ENCODE measurements at regions not wholly inside any gene's neighbourhood (a gene's known extent, or its start where the extent isn't known, plus 50 kb on each side); places are given as distances from the start of the nearest gene placed in this dataset.

- no peak for DNase-seq (ENCODE audit: low read depth in 2 of 3, low spot score in 1 of 3)
Observed at GRCh38 chr2:133936601-133937000, 317.3 kb upstream of the MGAT5 start.

GRCh38 chr2:133937669-133938068 lies 316.2 kb upstream of the MGAT5 start:
- DNase-seq (ENCODE audit: low read depth in 2 of 3, low spot score in 1 of 3), result no peak

- DNase-seq (ENCODE audit: low read depth in 2 of 3, low spot score in 1 of 3), result no peak
Observed at GRCh38 chr2:133940134-133940533, 313.7 kb upstream of the MGAT5 start.

GRCh38 chr2:133941666-133942065 lies 312.2 kb upstream of the MGAT5 start:
- DNase-seq (ENCODE audit: low read depth in 2 of 3, low spot score in 1 of 3), result no peak

GRCh38 chr2:133942398-133942797 lies 311.5 kb upstream of the MGAT5 start:
- DNase-seq (ENCODE audit: low read depth in 2 of 3, low spot score in 1 of 3), result no peak

- DNase-seq (ENCODE audit: low read depth in 2 of 3, low spot score in 1 of 3), result no peak
Observed at GRCh38 chr2:133943108-133943507, 310.8 kb upstream of the MGAT5 start.

- no peak for DNase-seq (ENCODE audit: low read depth in 2 of 3, low spot score in 1 of 3)
Observed at GRCh38 chr2:133945089-133945488, 308.8 kb upstream of the MGAT5 start.

GRCh38 chr2:133947057-133947456 lies 306.8 kb upstream of the MGAT5 start:
- no peak for DNase-seq (ENCODE audit: low read depth in 2 of 3, low spot score in 1 of 3)

GRCh38 chr2:133948610-133949290 lies 305.1 kb upstream of the MGAT5 start:
- no peak for DNase-seq (ENCODE audit: low read depth in 2 of 3, low spot score in 1 of 3)

- DNase-seq (ENCODE audit: low read depth in 2 of 3, low spot score in 1 of 3), result no peak
Observed at GRCh38 chr2:133949595-133949994, 304.3 kb upstream of the MGAT5 start.

GRCh38 chr2:133951209-133951608 lies 302.7 kb upstream of the MGAT5 start:
- no peak for DNase-seq (ENCODE audit: low read depth in 2 of 3, low spot score in 1 of 3)

GRCh38 chr2:133952420-133952819 lies 301.5 kb upstream of the MGAT5 start:
- DNase-seq (ENCODE audit: low read depth in 2 of 3, low spot score in 1 of 3), result no peak

- no peak for DNase-seq (ENCODE audit: low read depth in 2 of 3, low spot score in 1 of 3)
Observed at GRCh38 chr2:133952896-133953295, 301.0 kb upstream of the MGAT5 start.

GRCh38 chr2:133953524-133953923 lies 300.3 kb upstream of the MGAT5 start:
- DNase-seq (ENCODE audit: low read depth in 2 of 3, low spot score in 1 of 3), result no peak

- no peak for DNase-seq (ENCODE audit: low read depth in 2 of 3, low spot score in 1 of 3)
Observed at GRCh38 chr2:133954636-133955035, 299.2 kb upstream of the MGAT5 start.

- DNase-seq (ENCODE audit: low read depth in 2 of 3, low spot score in 1 of 3), result no peak
Observed at GRCh38 chr2:133955169-133955568, 298.7 kb upstream of the MGAT5 start.

- no peak for DNase-seq (ENCODE audit: low read depth in 2 of 3, low spot score in 1 of 3)
Observed at GRCh38 chr2:133956434-133956935, 297.4 kb upstream of the MGAT5 start.

GRCh38 chr2:133957724-133958480 lies 296.0 kb upstream of the MGAT5 start:
- no peak for DNase-seq (ENCODE audit: low read depth in 2 of 3, low spot score in 1 of 3)

- DNase-seq (ENCODE audit: low read depth in 2 of 3, low spot score in 1 of 3), result no peak
Observed at GRCh38 chr2:133959066-133959465, 294.8 kb upstream of the MGAT5 start.

- no peak for DNase-seq (ENCODE audit: low read depth in 2 of 3, low spot score in 1 of 3)
Observed at GRCh38 chr2:133966720-133967304, 287.1 kb upstream of the MGAT5 start.

GRCh38 chr2:133967326-133967725 lies 286.5 kb upstream of the MGAT5 start:
- no peak for DNase-seq (ENCODE audit: low read depth in 2 of 3, low spot score in 1 of 3)

GRCh38 chr2:133968446-133968845 lies 285.4 kb upstream of the MGAT5 start:
- DNase-seq (ENCODE audit: low read depth in 2 of 3, low spot score in 1 of 3), result no peak
